ENCODE measurements at regions not wholly inside any gene's neighbourhood (a gene's known extent, or its start where the extent isn't known, plus 50 kb on each side); places are given as distances from the start of the nearest gene placed in this dataset.

DNA sequence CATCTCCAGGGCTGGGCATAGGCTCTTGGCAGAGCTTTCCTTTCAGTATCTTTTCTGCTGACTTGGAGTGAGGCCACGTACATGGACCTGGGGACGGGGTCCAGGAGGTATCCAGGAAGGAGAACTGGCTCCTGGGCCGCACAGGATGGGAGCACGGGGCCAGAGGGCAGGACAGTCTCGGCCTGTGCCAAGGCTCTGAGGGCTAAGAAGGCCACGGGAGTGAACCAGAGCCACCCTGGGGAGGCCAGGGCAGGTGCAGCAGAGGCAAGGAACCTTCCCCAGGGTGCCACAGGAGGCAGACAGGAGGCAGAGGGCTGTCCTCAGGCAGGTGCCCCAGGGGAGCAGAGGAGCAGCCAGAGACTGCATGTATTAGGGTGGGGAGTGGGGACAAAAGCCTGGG is 50.3 kb downstream of the PLXNA1 start:
- Histone ChIP-seq H3K4me1 (ENCODE audit: control insufficient read depth, insufficient read depth, low read length) (no peaks in the 10 kb centered on the region), H3K9me3 (ENCODE audit: control insufficient read depth in 2 of 2, low read length in 2 of 2) (no peaks in the 10 kb centered on the region), H3K4me3 (ENCODE audit: low read length in 2 of 2) (no peak overlapping the region), H3K9ac (ENCODE audit: low read length in 2 of 2) (no peak overlapping the region), H3K27ac (ENCODE audit: low read length) (no peak overlapping the region), H3K36me3 (ENCODE audit: control insufficient read depth in 2 of 2, insufficient read depth in 2 of 2, low read length in 2 of 2) (peaks cover 3 to 17% of the 10 kb centered on the region in 2 donors), H3K27me3 (ENCODE audit: control insufficient read depth in 1 of 2, insufficient read depth in 2 of 2, low read length in 2 of 2) (no peaks in the 10 kb centered on the region)

DNA sequence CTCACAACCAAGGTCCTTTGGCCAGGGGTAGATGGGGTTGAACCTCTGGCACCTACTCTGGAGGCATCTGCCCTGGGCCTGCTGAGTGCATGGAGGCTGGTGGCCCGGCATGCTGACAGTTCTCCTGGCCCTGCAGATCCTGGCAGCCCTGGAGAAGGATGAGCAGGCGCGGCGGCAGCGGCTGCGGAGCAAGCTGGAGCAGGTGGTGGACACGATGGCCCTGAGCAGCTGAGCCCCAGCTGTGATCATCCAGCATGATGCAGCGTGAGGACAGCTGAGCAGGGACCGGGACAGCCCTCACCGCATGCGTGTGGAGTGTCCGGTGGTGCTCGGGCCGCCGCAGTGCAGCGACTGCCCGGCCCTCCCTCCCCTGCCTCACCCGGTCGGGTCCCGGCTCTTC is 50.9 kb downstream of the PLXNA1 start:
- Histone ChIP-seq H3K4me1 (ENCODE audit: control insufficient read depth, insufficient read depth, low read length) (no peaks in the 10 kb centered on the region), H3K4me3 (ENCODE audit: low read length in 2 of 2) (no peak overlapping the region), H3K9me3 (ENCODE audit: control insufficient read depth in 2 of 2, low read length in 2 of 2) (no peaks in the 10 kb centered on the region), H3K36me3 (ENCODE audit: control insufficient read depth in 2 of 2, insufficient read depth in 2 of 2, low read length in 2 of 2) (peaks cover 3 to 16% of the 10 kb centered on the region in 2 donors), H3K9ac (ENCODE audit: low read length in 2 of 2) (no peak overlapping the region), H3K27ac (ENCODE audit: low read length) (no peak overlapping the region), H3K27me3 (ENCODE audit: control insufficient read depth in 1 of 2, insufficient read depth in 2 of 2, low read length in 2 of 2) (no peaks in the 10 kb centered on the region)

DNA sequence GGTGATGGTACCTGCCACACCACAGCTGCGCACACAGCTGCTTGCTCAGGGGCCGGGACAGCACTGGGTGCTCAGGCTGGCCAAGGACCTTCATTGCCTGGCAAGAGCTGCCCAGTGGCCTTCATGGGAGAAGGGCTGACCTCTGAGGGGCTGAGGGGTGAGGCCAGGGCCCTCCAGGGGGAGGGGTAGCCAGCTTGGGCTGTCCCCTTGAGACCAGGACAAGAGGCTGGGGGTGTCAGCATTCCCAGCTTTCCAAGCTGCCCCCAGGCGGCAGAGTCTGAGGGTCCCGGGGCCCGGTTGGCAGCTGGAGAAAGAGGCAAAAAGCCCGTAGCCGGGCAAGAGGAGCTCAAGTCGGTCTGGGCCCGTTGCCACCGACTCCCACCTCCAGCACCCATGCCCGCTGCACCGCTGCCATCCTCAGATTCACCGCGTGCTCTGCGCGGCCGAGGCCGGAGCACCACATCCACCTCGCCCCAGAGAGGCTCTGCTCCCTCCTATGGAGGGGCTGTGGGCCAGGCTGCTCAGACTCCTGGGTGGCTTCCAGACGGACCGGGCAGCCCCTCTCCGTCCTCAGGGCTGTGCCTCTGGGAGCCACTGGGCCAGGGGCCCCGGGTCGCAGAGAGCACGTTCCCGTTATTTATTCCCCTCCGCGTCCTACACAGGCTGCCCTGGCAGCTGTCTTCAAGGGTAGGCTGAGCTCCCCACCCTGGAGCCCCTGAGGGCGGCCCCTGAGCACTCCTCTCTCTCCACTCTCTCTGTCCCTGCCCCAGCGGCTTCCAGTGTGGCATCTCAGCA is 51.5 kb downstream of the PLXNA1 start:
- Histone ChIP-seq H3K9me3 (ENCODE audit: control insufficient read depth in 2 of 2, low read length in 2 of 2) (no peaks in the 10 kb centered on the region), H3K9ac (ENCODE audit: low read length in 2 of 2) (no peak overlapping the region), H3K27me3 (ENCODE audit: control insufficient read depth in 1 of 2, insufficient read depth in 2 of 2, low read length in 2 of 2) (peaks cover 0 to 2% of the 10 kb centered on the region in 2 donors), H3K4me3 (ENCODE audit: low read length in 2 of 2) (no peak overlapping the region), H3K27ac (ENCODE audit: low read length) (no peak overlapping the region), H3K4me1 (ENCODE audit: control insufficient read depth, insufficient read depth, low read length) (no peaks in the 10 kb centered on the region), H3K36me3 (ENCODE audit: control insufficient read depth in 2 of 2, insufficient read depth in 2 of 2, low read length in 2 of 2) (peaks cover 3 to 11% of the 10 kb centered on the region in 2 donors)

DNA sequence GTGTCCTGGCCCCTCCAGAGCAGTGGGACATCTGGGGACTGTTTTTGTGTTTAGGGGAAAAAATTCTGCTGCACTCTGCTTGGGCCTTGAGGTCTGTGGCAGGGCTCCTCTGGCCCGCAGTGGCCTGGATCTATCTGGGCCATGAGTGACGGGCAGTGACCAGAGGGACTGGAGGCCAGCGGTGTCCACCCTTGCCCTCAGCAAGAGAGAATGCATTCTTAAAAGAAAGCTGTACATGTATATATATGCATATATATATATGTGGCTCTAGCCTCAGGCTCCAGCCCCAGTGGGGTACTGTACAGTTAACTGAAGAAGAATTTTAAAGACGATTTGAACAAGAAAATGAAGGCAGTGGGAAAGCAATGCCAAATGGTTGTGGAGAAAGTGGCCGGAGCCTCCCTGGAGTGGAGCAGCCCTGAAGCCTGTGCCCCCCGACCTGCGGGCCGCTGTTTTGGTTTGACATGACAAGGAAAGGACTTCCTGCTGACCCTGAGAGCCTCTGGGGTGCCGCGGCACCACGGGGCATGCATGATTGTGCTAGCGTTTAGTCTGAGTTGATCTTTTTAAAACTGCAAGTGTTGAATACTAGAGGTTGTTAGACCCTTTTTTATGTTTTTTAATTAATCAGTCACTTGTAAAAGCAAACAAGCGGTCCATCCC is 52.2 kb downstream of the PLXNA1 start:
- H3K4me3 ChIP-seq (ENCODE audit: low read length in 2 of 2) = no peak overlapping the region
- no peaks in the 10 kb centered on the region for H3K9me3 ChIP-seq (ENCODE audit: control insufficient read depth in 2 of 2, low read length in 2 of 2)
- H3K27ac ChIP-seq (ENCODE audit: low read length) = no peak overlapping the region
- H3K36me3 ChIP-seq (ENCODE audit: control insufficient read depth in 2 of 2, insufficient read depth in 2 of 2, low read length in 2 of 2) = peaks cover 0 to 7% of the 10 kb centered on the region in 2 donors
- peaks cover 0 to 2% of the 10 kb centered on the region in 2 donors for H3K27me3 ChIP-seq (ENCODE audit: control insufficient read depth in 1 of 2, insufficient read depth in 2 of 2, low read length in 2 of 2)
- no peak overlapping the region for H3K9ac ChIP-seq (ENCODE audit: low read length in 2 of 2)
- H3K4me1 ChIP-seq (ENCODE audit: control insufficient read depth, insufficient read depth, low read length) = no peaks in the 10 kb centered on the region

DNA sequence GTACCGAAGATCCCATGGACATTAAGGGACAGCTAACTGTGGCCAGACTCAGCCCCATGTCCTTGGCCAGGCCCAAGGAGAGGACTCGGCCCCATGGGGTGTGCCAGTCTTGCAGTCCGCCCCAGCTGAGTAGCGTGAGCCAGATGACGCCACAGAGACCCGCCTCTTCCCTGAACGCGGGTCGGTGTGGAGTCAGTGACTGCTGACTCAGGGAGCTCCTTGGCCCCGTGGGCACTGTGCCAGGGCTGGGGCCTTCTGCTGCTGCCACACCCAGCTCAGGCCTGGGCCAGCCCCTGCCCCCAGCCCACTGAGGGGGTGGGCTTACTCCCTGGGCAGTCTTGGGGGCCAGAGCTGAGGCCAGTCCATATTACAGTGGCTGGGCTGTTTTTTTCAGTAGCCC is 52.8 kb downstream of the PLXNA1 start:
- no peak overlapping the region for H3K27ac ChIP-seq (ENCODE audit: low read length)
- no peaks in the 10 kb centered on the region for H3K4me1 ChIP-seq (ENCODE audit: control insufficient read depth, insufficient read depth, low read length)
- no peaks in the 10 kb centered on the region for H3K9me3 ChIP-seq (ENCODE audit: control insufficient read depth in 2 of 2, low read length in 2 of 2)
- H3K4me3 ChIP-seq (ENCODE audit: low read length in 2 of 2) = no peak overlapping the region
- no peak overlapping the region for H3K9ac ChIP-seq (ENCODE audit: low read length in 2 of 2)
- peaks cover 0 to 7% of the 10 kb centered on the region in 2 donors for H3K36me3 ChIP-seq (ENCODE audit: control insufficient read depth in 2 of 2, insufficient read depth in 2 of 2, low read length in 2 of 2)
- peaks cover 0 to 6% of the 10 kb centered on the region in 2 donors for H3K27me3 ChIP-seq (ENCODE audit: control insufficient read depth in 1 of 2, insufficient read depth in 2 of 2, low read length in 2 of 2)

DNA sequence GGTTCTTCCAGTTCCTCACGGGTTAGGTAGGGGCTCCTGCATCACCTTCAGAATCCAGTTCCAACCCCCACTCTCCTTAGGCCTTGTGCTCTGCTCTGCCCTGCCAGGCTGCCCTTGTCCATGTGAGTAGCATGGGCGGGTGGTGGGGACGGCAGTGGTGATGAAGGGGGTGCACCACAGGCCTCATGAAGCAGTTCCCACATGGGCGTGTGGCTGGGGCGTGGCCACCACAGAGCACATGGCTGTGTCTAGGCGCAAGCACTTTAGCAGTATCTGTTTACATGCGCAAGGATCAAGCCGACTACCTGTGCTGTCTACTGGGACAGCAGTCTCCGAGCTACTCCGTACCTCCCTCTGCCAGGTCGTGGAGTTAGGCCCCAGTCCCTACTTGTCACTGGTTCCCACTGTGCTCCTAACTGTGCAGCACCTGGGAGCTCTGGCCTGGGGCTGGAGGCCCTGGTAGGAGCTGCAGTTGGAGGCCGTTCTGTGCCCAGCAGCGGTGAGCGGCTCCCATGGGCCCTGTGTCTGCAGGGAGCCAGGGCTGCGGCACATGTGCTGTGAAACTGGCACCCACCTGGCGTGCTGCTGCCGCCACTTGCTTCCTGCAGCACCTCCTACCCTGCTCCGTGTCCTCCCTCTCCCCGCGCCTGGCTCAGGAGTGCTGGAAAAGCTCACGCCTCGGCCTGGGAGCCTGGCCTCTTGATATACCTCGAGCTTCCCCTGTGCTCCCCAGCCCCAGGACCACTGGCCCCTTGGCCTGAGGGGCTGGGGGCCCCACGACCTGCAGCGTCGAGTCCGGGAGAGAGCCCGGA is 53.5 kb downstream of the PLXNA1 start:
- Histone ChIP-seq H3K9ac (ENCODE audit: low read length in 2 of 2) (no peak overlapping the region), H3K27ac (ENCODE audit: low read length) (no peak overlapping the region), H3K9me3 (ENCODE audit: control insufficient read depth in 2 of 2, low read length in 2 of 2) (no peaks in the 10 kb centered on the region)

DNA sequence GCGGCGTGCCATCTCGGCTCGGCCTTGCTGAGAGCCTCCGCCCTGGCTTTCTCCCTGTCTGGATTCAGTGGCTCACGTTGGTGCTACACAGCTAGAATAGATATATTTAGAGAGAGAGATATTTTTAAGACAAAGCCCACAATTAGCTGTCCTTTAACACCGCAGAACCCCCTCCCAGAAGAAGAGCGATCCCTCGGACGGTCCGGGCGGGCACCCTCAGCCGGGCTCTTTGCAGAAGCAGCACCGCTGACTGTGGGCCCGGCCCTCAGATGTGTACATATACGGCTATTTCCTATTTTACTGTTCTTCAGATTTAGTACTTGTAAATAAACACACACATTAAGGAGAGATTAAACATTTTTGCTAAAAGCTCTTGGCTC is 54.1 kb downstream of the PLXNA1 start:
- Histone ChIP-seq H3K27ac (ENCODE audit: low read length) (no peak overlapping the region), H3K27me3 (ENCODE audit: control insufficient read depth in 1 of 2, insufficient read depth in 2 of 2, low read length in 2 of 2) (peaks cover 0 to 7% of the 10 kb centered on the region in 2 donors), H3K4me3 (ENCODE audit: low read length in 2 of 2) (no peak overlapping the region), H3K4me1 (ENCODE audit: control insufficient read depth, insufficient read depth, low read length) (no peaks in the 10 kb centered on the region), H3K36me3 (ENCODE audit: control insufficient read depth in 2 of 2, insufficient read depth in 2 of 2, low read length in 2 of 2) (peaks cover 0 to 3% of the 10 kb centered on the region in 2 donors), H3K9me3 (ENCODE audit: control insufficient read depth in 2 of 2, low read length in 2 of 2) (no peaks in the 10 kb centered on the region), H3K9ac (ENCODE audit: low read length in 2 of 2) (no peak overlapping the region)

More for the DNA sequence above, 53.5 kb downstream of the PLXNA1 start:
- H3K4me3 ChIP-seq (ENCODE audit: low read length in 2 of 2) = no peak overlapping the region
- H3K4me1 ChIP-seq (ENCODE audit: control insufficient read depth, insufficient read depth, low read length) = no peaks in the 10 kb centered on the region
- peaks cover 0 to 5% of the 10 kb centered on the region in 2 donors for H3K36me3 ChIP-seq (ENCODE audit: control insufficient read depth in 2 of 2, insufficient read depth in 2 of 2, low read length in 2 of 2)
- peaks cover 0 to 7% of the 10 kb centered on the region in 2 donors for H3K27me3 ChIP-seq (ENCODE audit: control insufficient read depth in 1 of 2, insufficient read depth in 2 of 2, low read length in 2 of 2)

DNA sequence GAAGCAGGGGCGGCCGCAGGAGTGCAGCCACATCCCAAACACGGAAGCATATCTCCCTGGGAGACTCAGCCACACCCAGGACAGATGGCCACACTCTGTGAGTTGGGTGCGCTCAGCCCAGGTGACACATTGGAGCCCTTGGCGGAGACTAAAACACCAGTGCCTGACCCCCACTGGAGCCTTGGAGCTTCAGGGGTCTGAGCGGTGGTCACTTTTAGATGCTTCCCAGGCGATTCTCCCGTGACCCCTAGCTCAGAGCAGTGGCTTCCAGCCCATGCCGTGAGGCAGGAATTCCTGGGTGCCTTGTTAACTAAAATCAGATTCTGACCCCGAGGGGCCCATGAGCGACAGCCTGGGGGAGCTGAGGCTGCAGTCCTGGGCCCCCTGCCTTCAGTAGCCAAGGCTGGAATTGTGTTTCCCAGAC is 54.5 kb downstream of the PLXNA1 start:
- H3K36me3 ChIP-seq (ENCODE audit: control insufficient read depth in 2 of 2, insufficient read depth in 2 of 2, low read length in 2 of 2) = no peaks in the 10 kb centered on the region
- H3K9ac ChIP-seq (ENCODE audit: low read length in 2 of 2) = no peak overlapping the region
- no peaks in the 10 kb centered on the region for H3K4me1 ChIP-seq (ENCODE audit: control insufficient read depth, insufficient read depth, low read length)
- no peak overlapping the region for H3K4me3 ChIP-seq (ENCODE audit: low read length in 2 of 2)
- peaks cover 0 to 7% of the 10 kb centered on the region in 2 donors for H3K27me3 ChIP-seq (ENCODE audit: control insufficient read depth in 1 of 2, insufficient read depth in 2 of 2, low read length in 2 of 2)
- H3K27ac ChIP-seq (ENCODE audit: low read length) = no peak overlapping the region
- H3K9me3 ChIP-seq (ENCODE audit: control insufficient read depth in 2 of 2, low read length in 2 of 2) = no peaks in the 10 kb centered on the region

DNA sequence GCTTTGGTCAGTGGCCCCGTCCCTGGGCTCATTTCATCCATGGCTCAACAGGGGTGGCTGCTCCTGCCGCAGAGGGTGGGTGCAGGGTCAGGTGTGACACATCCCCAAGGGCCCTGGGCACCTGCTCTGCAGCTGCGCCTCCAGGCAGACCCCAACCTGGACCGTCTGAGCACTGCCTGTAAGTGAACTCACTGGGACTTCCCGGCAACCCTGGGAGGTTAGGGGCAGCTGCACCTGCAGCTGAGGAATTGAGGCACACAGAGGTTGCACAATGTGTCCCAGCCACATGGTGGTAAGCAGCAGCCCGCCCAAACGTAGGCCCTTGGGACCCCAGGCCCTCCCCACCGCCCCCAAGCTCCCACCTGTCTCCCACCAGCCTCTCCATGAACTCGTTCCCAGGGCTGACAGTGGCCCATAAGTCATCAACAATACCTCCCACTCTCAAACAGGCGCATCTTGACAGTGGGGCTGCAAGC is 55.1 kb downstream of the PLXNA1 start:
- Histone ChIP-seq H3K36me3 (ENCODE audit: control insufficient read depth in 2 of 2, insufficient read depth in 2 of 2, low read length in 2 of 2) (no peaks in the 10 kb centered on the region), H3K9ac (ENCODE audit: low read length in 2 of 2) (no peak overlapping the region), H3K27me3 (ENCODE audit: control insufficient read depth in 1 of 2, insufficient read depth in 2 of 2, low read length in 2 of 2) (peaks cover 0 to 7% of the 10 kb centered on the region in 2 donors), H3K9me3 (ENCODE audit: control insufficient read depth in 2 of 2, low read length in 2 of 2) (no peaks in the 10 kb centered on the region), H3K27ac (ENCODE audit: low read length) (no peak overlapping the region), H3K4me1 (ENCODE audit: control insufficient read depth, insufficient read depth, low read length) (peaks cover under 1% of the 10 kb centered on the region), H3K4me3 (ENCODE audit: low read length in 2 of 2) (no peak overlapping the region)

DNA sequence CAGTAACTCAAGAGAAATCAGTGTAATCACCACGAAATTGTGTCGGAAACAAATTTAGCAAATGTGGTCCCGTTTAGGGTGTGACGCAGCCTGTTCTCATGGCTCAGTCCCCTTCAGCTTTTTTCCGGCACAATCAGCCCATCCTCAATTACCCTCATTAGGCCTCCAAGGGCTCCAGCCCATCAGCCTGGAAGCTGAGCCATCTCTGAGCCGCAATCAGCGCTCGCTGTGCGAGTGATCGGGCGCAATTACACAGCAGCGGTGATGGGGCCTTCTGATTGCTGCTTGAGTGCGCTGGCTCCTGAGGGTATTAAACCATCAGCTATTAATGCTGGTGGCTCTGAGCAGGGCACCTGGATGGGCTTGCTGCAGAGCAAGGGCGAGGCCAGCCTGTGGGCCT is 55.6 kb downstream of the PLXNA1 start:
- Histone ChIP-seq H3K27me3 (ENCODE audit: control insufficient read depth in 1 of 2, insufficient read depth in 2 of 2, low read length in 2 of 2) (peaks cover 0 to 7% of the 10 kb centered on the region in 2 donors), H3K27ac (ENCODE audit: low read length) (no peak overlapping the region), H3K9me3 (ENCODE audit: control insufficient read depth in 2 of 2, low read length in 2 of 2) (no peaks in the 10 kb centered on the region), H3K36me3 (ENCODE audit: control insufficient read depth in 2 of 2, insufficient read depth in 2 of 2, low read length in 2 of 2) (no peaks in the 10 kb centered on the region), H3K4me1 (ENCODE audit: control insufficient read depth, insufficient read depth, low read length) (peaks cover 5% of the 10 kb centered on the region), H3K9ac (ENCODE audit: low read length in 2 of 2) (no peak overlapping the region), H3K4me3 (ENCODE audit: low read length in 2 of 2) (no peak overlapping the region)
